Liver (tissue), 8 donors: ENCODE measurements at regions not wholly inside any gene's neighbourhood (a gene's known extent, or its start where the extent isn't known, plus 50 kb on each side); places are given as distances from the start of the nearest gene placed in this dataset.

Experiments used
- DNase-seq: peaks from one replicate; pipeline ENCODE4 v3.0.0-alpha.2; 2017; ENCODE audit warnings: low spot score
- H3K27ac ChIP-seq, 2 donors: one replicate each; pipeline ENCODE4 v1.7.0; 2013; ENCODE audit warnings: inconsistent platforms in 2 of 2, low read length in 2 of 2, control low read depth in 1 of 2, low read depth in 1 of 2, mild to moderate bottlenecking in 1 of 2
- H3K27me3 ChIP-seq, 4 donors: one replicate each; pipeline versions ENCODE4 v1.6.1 to v1.7.0; 2013; ENCODE audit warnings: low read length in 3 of 4, inconsistent platforms in 1 of 4, mild to moderate bottlenecking in 1 of 4, moderate library complexity in 1 of 4; ENCODE audit not compliant: control insufficient read depth in 4 of 4, insufficient read depth in 4 of 4
- H3K36me3 ChIP-seq, 4 donors: one replicate each; pipeline versions ENCODE4 v1.6.1 to v1.7.0; 2013; ENCODE audit warnings: low read length in 3 of 4, mild to moderate bottlenecking in 3 of 4, low read depth in 1 of 4, moderate library complexity in 1 of 4; ENCODE audit not compliant: control insufficient read depth in 4 of 4, insufficient read depth in 3 of 4
- H3K4me1 ChIP-seq, 4 donors: one replicate each; pipeline versions ENCODE4 v1.6.1 to v1.7.0; 2013; ENCODE audit warnings: low read length in 3 of 4, mild to moderate bottlenecking in 3 of 4, moderate library complexity in 1 of 4; ENCODE audit not compliant: control insufficient read depth in 4 of 4, insufficient read depth in 4 of 4
- H3K4me3 ChIP-seq, 3 donors: one replicate each; pipeline versions ENCODE4 v1.6.1 to v1.7.0; 2013; ENCODE audit warnings: low read length in 3 of 3, control low read depth in 1 of 3, low read depth in 1 of 3, mild to moderate bottlenecking in 1 of 3
- H3K9ac ChIP-seq, 2 donors: one replicate each; pipeline ENCODE4 v1.7.0; 2013; ENCODE audit warnings: low read length in 2 of 2, mild to moderate bottlenecking in 2 of 2, moderate library complexity in 2 of 2, control low read depth in 1 of 2, low read depth in 1 of 2
- H3K9me3 ChIP-seq, 4 donors: one replicate each; pipeline versions ENCODE4 v1.6.1 to v1.7.0; 2013; ENCODE audit warnings: low read length in 3 of 4; ENCODE audit not compliant: control insufficient read depth in 4 of 4
- FOXA1 ChIP-seq: IDR thresholded peaks from 2 replicates; pipeline ENCODE4 v1.6.1; 2016; ENCODE audit warnings: antibody characterized with exemption
- HNF4A ChIP-seq, 2 donors: conservative IDR thresholded peaks; 2 replicates each; pipeline ENCODE4 v1.6.1; 2016; ENCODE audit warnings: antibody characterized with exemption in 2 of 2, mild to moderate bottlenecking in 2 of 2
- HNF4G ChIP-seq: IDR thresholded peaks from 2 replicates; pipeline ENCODE4 v1.6.1; 2016; ENCODE audit warnings: antibody characterized with exemption
- JUND ChIP-seq, 2 donors: IDR thresholded peaks; 2 replicates each; pipeline ENCODE4 v1.6.1; 2016; ENCODE audit warnings: antibody characterized with exemption in 2 of 2
- NR2F2 ChIP-seq: IDR thresholded peaks from 2 replicates; pipeline ENCODE4 v1.6.1; 2016; ENCODE audit warnings: antibody characterized with exemption
- RAD21 ChIP-seq, 2 donors: IDR thresholded peaks; 2 replicates each; pipeline ENCODE4 v1.6.1; 2016; ENCODE audit warnings: antibody characterized with exemption in 2 of 2, mild to moderate bottlenecking in 2 of 2
- RXRA ChIP-seq, 2 donors: IDR thresholded peaks; 2 replicates each; pipeline ENCODE4 v1.6.1; 2017 to 2018; ENCODE audit warnings: antibody characterized with exemption in 2 of 2, mild to moderate bottlenecking in 1 of 2
- SP1 ChIP-seq: IDR thresholded peaks from 2 replicates; pipeline ENCODE4 v1.6.1; 2018; ENCODE audit warnings: antibody characterized with exemption, mild to moderate bottlenecking
- TAF1 ChIP-seq: conservative IDR thresholded peaks from 2 replicates; pipeline ENCODE4 v1.6.1; 2016; ENCODE audit warnings: antibody characterized with exemption, mild to moderate bottlenecking
- YY1 ChIP-seq: IDR thresholded peaks from 2 replicates; pipeline ENCODE4 v1.6.1; 2016; ENCODE audit warnings: antibody characterized with exemption, mild to moderate bottlenecking
- WGBS: extraction: QIAGEN DNeasy Blood & Tissue Kit; methylation state at CpG from one replicate; pipeline ENCODE4 v1.1.7; 2013; 5-methylcytosine and 5-hydroxymethylcytosine counted together
- TF ChIP-seq, protein P1 (sequence below): IDR thresholded peaks from 2 replicates; pipeline ENCODE4 v1.6.1; 2016; ENCODE audit warnings: antibody characterized with exemption, mild to moderate bottlenecking
- TF ChIP-seq, protein P2 (sequence below): fragments of 150-350 bp; IDR thresholded peaks from 2 replicates; pipeline ENCODE4 v1.5.1; 2017; ENCODE audit warnings: improper control_type of control experiment, low read depth, low read length; ENCODE audit not compliant: missing input control
- TF ChIP-seq, protein P3 (sequence below): IDR thresholded peaks from 2 replicates; pipeline ENCODE4 v1.6.1; 2016; ENCODE audit warnings: antibody characterized with exemption
- TF ChIP-seq, protein P4 (sequence below): IDR thresholded peaks from 2 replicates; pipeline ENCODE4 v1.6.1; 2016; ENCODE audit warnings: antibody characterized with exemption
- donor health status: healthy.
- donor health status: healthy.
- donor health status: healthy.
- donor health status: healthy.
- donor health status: healthy.

DNA sequence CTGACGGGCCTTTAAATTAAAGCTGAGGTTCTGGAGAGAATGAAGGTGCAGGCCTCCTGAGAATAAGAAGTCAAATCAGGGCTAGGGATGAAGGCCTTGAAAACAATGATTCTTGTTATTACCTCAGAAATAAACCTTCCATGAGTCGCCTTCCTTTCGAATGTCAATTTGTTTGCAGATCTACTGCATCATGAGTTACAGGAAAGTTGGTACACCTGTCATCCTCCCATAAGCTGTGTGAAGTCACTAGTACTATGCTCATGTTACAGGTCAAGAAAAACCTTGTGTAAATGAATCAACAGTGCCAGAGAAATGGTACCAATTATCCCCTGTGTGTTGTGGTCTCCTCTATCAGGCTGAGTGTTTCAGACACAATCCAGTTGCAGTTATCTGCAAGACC, 281.2 kb upstream of the PLXNA2 start:
- DNase-seq, result no peak

DNA sequence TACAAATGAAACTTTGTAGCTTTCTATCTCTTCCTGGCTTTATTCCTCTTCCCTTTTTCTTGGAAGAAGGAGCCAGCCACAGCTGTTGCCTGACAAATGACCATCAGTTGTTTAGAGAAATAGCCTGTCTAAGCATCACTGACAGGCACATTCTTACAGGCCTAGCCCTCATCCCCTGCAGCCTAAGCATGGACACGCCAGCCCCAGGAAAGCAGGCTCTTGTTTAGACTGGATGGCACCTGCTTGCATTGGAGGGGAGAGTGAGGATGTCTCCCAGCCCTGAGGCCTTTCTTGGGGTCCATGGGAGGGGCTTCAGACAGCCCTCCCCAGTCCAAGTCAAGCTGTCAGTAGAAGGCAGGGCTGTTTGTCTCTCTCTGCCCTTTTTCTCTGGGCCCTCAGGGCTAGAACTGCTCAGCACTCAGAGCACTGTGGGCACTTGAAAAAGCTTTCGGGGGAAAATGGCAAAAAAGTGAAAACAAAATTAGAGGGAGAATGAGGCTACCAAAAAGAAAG, 282.5 kb upstream of the PLXNA2 start:
- TF ChIP-seq, protein P1, sequence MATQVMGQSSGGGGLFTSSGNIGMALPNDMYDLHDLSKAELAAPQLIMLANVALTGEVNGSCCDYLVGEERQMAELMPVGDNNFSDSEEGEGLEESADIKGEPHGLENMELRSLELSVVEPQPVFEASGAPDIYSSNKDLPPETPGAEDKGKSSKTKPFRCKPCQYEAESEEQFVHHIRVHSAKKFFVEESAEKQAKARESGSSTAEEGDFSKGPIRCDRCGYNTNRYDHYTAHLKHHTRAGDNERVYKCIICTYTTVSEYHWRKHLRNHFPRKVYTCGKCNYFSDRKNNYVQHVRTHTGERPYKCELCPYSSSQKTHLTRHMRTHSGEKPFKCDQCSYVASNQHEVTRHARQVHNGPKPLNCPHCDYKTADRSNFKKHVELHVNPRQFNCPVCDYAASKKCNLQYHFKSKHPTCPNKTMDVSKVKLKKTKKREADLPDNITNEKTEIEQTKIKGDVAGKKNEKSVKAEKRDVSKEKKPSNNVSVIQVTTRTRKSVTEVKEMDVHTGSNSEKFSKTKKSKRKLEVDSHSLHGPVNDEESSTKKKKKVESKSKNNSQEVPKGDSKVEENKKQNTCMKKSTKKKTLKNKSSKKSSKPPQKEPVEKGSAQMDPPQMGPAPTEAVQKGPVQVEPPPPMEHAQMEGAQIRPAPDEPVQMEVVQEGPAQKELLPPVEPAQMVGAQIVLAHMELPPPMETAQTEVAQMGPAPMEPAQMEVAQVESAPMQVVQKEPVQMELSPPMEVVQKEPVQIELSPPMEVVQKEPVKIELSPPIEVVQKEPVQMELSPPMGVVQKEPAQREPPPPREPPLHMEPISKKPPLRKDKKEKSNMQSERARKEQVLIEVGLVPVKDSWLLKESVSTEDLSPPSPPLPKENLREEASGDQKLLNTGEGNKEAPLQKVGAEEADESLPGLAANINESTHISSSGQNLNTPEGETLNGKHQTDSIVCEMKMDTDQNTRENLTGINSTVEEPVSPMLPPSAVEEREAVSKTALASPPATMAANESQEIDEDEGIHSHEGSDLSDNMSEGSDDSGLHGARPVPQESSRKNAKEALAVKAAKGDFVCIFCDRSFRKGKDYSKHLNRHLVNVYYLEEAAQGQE, result no peak
- no peak for TF ChIP-seq NR2F2
- DNase-seq, result no peak
- Histone ChIP-seq H3K4me1 (no peaks in the 10 kb centered on the region), H3K9ac (no peak overlapping the region), H3K27me3 (no peaks in the 10 kb centered on the region), H3K27ac (no peak overlapping the region), H3K36me3 (no peaks in the 10 kb centered on the region), H3K9me3 (no peaks in the 10 kb centered on the region), H3K4me3 (no peak overlapping the region)
- 88% methylated on average over 2 of the region's 2 CpGs for WGBS

More for the DNA sequence above, 281.2 kb upstream of the PLXNA2 start:
- Histone ChIP-seq H3K4me1 (no peaks in the 10 kb centered on the region), H3K27ac (no peak overlapping the region), H3K9ac (no peak overlapping the region), H3K9me3 (no peaks in the 10 kb centered on the region), H3K36me3 (no peaks in the 10 kb centered on the region), H3K27me3 (no peaks in the 10 kb centered on the region), H3K4me3 (no peak overlapping the region)
- TF ChIP-seq FOXA1 (no peak), NR2F2 (no peak), RXRA (IDR thresholded peaks at IDR 0.05) (no peak), TAF1 (no peak)
- TF ChIP-seq, protein P2, sequence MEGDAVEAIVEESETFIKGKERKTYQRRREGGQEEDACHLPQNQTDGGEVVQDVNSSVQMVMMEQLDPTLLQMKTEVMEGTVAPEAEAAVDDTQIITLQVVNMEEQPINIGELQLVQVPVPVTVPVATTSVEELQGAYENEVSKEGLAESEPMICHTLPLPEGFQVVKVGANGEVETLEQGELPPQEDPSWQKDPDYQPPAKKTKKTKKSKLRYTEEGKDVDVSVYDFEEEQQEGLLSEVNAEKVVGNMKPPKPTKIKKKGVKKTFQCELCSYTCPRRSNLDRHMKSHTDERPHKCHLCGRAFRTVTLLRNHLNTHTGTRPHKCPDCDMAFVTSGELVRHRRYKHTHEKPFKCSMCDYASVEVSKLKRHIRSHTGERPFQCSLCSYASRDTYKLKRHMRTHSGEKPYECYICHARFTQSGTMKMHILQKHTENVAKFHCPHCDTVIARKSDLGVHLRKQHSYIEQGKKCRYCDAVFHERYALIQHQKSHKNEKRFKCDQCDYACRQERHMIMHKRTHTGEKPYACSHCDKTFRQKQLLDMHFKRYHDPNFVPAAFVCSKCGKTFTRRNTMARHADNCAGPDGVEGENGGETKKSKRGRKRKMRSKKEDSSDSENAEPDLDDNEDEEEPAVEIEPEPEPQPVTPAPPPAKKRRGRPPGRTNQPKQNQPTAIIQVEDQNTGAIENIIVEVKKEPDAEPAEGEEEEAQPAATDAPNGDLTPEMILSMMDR, result no peak
- TF ChIP-seq, protein P3, sequence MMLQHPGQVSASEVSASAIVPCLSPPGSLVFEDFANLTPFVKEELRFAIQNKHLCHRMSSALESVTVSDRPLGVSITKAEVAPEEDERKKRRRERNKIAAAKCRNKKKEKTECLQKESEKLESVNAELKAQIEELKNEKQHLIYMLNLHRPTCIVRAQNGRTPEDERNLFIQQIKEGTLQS, result no peak
- 60% methylated on average over 3 of the region's 3 CpGs for WGBS

DNA sequence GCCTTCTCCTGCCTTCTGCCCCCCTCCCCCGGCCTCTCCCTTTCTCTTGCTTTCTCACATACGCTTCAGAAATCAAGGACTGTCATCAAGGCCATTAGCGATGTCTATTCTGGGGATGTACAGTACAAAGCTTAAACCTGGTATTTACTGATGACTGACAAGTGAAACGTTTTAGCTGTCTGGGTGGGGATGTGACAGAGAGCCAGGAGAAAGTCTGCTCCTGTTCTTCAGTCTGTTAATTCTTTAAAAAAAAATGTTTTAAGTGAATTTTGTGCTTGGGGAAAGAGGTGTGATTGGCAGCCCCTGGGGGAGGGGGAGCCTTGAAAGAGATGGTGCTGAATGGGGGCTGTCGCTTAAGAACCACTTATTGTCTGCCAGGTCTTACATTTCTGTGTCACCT, 283.0 kb upstream of the PLXNA2 start:
- Histone ChIP-seq H3K9me3 (no peaks in the 10 kb centered on the region), H3K27me3 (no peaks in the 10 kb centered on the region), H3K9ac (no peak overlapping the region), H3K36me3 (no peaks in the 10 kb centered on the region), H3K27ac (no peak overlapping the region), H3K4me3 (no peak overlapping the region), H3K4me1 (no peaks in the 10 kb centered on the region)
- WGBS, result 86% methylated on average over 5 of the region's 5 CpGs
- no peak for DNase-seq
- TF ChIP-seq HNF4G, result no peak
- no peak for TF ChIP-seq SP1
- TF ChIP-seq, protein P2, result no peak
- no peak for TF ChIP-seq JUND (IDR thresholded peaks at IDR 0.05)
- TF ChIP-seq, protein P4, sequence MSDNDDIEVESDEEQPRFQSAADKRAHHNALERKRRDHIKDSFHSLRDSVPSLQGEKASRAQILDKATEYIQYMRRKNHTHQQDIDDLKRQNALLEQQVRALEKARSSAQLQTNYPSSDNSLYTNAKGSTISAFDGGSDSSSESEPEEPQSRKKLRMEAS, result no peak
- no peak for TF ChIP-seq NR2F2
- no peak for TF ChIP-seq RXRA (IDR thresholded peaks at IDR 0.05)
- no peak for TF ChIP-seq YY1
- TF ChIP-seq, protein P1, result no peak
- TF ChIP-seq, protein P3, result no peak
- no peak for TF ChIP-seq RAD21 (IDR thresholded peaks at IDR 0.05)
- no peak for TF ChIP-seq HNF4A (conservative IDR thresholded peaks at IDR 0.05)
